AML-193 (cell line): ENCODE measurements at regions not wholly inside any gene's neighbourhood (a gene's known extent, or its start where the extent isn't known, plus 50 kb on each side); places are given as distances from the start of the nearest gene placed in this dataset.
A peak's percentile ranks its signal among the peaks of the same experiment; 100 is the strongest.

Experiments
- DNase-seq, 2 experiments: peaks; one replicate each; lab custom pipeline; 2025; lab: John Stamatoyannopoulos, UW

DNA sequence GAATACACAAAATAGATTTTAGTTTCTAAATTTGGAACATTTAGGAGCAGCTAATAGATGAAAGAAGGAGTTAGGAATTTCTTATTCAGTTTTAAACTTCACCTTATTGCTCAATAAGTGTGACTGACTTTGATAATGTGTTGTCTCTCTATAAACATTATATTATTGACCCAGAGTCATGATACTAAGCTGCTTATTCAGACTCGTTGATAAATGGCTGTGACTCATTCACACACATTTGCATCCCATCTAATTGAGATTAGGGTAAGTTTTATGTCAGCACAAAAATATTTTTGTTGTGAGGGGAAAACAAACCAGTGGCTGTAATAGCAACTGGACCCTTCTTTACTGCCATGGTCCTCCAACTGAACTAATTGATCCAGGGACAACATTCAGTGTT, 137.6 kb downstream of the GOLIM4 start:
- DNase-seq = no peak

DNA sequence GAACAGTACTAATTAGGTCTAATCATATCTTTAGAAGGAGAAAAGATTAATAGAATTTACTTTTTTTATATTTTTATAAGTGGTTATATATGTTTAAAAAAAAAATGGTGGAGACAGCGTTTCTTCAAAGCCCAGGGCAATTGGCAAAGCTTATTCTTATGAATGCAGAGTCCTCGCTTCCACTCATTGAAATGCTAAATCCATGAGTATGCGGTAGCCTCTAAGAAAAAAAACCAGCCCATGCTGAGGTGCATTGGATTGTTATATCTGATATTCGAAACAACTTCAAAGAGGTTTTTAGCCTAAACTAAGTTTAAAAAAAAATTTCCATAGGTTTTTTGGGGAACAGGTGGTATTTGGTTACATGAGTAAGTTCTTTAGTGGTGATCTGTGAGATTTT, 142.8 kb downstream of the GOLIM4 start:
- DNase-seq = no peak

DNA sequence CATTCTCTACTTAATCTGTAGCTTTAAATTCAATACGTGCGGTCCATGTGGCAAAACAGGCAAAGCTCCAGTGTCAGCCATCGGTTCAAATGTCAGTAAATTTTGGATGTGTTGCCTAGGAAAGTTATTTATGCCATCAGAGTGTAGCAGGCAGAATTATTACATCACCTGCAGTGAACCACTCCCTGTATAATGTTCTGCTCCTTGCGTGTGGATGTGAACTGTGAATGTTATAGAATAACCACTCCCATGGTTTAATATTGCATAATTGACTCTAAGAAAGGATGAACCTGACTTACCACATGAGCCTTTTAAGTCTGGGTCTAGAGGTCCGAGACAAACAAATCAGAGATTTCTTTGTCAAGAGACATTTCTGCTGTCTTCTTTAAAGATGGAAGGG, 145.5 kb downstream of the GOLIM4 start:
- no peak for DNase-seq

DNA sequence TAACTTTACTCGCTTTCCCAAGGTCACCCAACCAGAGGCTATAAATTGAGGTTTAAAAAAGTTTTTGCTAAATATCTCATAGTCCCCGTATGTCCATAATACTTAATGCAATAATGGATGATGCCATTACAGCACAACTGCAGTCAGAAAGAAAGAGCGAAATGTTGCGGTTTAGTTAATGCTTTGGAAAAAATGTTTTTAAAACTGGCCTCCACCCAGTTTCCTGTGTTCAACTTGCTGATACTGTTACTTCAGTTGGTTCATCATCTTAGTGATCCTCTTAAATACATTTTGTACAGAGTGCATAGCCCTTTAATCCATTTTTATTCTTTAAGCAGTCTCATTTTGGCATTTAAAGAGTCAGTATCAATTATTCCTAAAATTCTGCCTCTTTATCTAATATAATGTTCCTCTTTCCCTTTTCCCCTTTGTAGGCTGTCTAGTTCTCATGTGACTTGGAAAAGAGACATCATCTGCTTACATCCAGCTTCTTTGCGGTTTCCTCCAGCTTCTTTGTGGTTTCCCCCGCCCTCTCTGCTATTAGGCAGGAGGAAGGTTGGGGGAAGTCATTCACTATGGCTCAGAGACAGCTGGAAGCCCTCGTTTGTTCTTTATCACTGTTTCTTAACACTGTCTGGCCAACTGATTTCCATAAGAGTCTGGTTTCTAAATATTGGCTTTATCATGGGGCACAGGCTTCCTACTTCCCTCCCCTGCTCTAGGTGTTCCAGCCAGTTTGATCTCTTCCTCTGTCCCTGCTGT, 154.3 kb downstream of the GOLIM4 start:
- DNase-seq = peak; percentile 98 to 99

- DNase-seq = no peak
Observed at GRCh38 chr3:167940241-167940640, 155.5 kb downstream of the GOLIM4 start.

GRCh38 chr3:167938516-167938915, 157.2 kb downstream of the GOLIM4 start:
- no peak for DNase-seq

- no peak for DNase-seq
Observed at GRCh38 chr3:167936019-167936418, 159.7 kb downstream of the GOLIM4 start.

DNA sequence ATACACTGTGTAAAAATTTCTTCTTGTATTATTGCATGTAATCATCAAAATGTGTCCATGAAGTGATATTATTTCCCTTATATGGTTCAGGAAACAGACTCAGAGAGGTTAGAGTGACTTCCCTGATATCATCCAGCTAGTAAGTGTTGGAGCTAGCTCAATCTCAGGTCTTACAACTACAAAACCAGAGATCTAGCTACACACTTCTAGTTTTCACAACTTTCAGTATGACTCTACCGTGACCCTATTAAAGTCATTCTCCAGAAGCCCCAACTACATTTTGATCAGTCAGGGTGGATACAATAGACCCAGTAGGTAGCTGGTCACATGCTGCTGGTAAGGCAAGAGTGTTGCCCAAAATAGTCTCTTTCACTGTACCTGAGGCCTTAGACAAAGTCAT, 165.3 kb downstream of the GOLIM4 start:
- no peak for DNase-seq

DNA sequence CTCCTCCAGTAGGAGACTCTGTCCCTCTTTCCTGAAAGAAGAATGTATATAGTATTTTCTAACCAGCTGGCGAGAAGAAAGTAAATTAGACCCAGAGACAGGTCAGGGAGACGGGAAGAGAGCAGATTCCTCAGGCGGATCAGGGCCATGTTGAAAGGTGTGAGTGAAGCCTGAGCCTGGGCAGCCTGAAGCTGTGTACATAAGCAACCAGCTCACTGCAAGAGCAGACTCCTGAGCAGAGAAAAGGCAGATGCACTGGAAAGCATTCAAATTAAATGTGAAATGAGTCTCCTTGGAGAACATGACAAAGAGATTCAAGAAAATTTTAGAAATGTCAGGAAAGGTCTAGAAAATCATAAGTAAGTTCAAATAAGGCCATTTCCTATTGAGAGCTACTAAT, 165.8 kb downstream of the GOLIM4 start:
- DNase-seq = no peak

DNA sequence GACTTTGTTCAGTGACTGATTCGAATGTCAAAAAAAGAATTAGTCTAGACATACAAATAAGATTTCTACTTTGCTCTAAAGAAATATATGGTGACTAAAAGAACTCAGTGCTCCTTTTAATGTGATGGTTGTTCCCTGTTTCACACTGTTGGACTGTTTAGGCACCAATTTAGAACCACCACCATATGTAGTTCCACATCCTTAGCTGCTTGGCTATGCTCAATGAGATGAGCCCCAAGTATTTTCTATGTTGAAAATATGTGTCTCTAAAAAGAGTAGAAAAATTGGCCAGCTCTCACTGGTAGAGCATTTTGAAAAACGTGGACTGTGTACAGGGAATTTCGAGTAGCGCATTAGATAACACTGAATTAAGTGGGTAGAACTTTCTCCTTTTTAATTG, 167.3 kb downstream of the GOLIM4 start:
- DNase-seq = no peak

GRCh38 chr3:167920747-167921146, 175.0 kb downstream of the GOLIM4 start:
- no peak for DNase-seq

- no peak for DNase-seq
Observed at GRCh38 chr3:167919590-167919989, 176.1 kb downstream of the GOLIM4 start.

- no peak for DNase-seq
Observed at GRCh38 chr3:167918686-167919085, 177.0 kb downstream of the GOLIM4 start.

DNA sequence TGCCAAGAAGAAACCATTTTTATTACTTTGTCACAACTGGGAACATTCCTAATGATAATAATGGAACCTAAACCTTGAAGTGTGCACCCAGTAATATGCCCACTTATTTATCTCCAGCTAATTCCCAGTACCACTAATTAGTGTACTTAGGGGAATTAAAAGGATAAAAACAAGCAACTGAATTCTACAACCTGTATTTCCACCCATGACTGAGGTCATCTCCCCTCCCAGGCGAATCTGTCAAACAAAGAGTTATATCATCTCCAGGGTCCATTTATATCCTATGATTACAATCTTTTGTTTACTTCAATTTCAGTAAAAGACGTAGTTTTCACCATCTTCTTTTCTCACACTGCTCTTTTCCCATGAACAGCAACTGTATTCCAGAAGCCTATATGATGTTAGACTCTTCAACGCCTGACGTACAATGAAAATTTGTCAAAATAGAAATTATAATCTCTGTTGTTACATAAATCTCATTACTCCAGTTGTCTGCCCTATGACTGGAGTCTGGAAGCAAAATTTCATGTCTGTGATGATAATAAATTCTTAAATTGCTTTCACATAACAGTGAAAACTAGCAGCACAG, 177.6 kb downstream of the GOLIM4 start:
- no peak for DNase-seq

- DNase-seq = peak; percentile 74 to 78
Observed at GRCh38 chr3:167913219-167913835, 177.8 kb downstream of the SERPINI1 start.

DNA sequence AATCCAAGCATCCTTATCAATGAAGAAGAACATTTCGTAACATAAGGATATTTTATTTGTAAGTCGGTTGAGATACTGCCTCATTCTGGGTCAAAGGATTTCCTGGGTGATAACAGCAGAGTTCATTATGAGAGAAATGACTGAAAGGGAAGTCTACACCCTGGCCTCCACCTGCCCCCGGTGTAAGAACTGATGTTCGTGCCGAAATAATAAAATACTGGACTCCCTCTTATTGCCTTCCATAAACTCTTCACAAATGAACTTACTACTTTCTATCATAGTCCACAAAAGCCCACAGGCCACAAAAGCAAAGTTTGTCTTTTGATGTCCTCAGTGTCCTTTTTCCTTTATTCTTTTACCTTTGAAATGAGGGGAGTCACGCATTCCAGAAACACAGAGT, 174.4 kb downstream of the SERPINI1 start:
- no peak for DNase-seq

GRCh38 chr3:167909504-167909896, 174.0 kb downstream of the SERPINI1 start:
- DNase-seq = no peak

GRCh38 chr3:167908746-167909503, 173.4 kb downstream of the SERPINI1 start:
- DNase-seq = no peak

- no peak for DNase-seq
Observed at GRCh38 chr3:167908221-167908620, 172.7 kb downstream of the SERPINI1 start.

DNA sequence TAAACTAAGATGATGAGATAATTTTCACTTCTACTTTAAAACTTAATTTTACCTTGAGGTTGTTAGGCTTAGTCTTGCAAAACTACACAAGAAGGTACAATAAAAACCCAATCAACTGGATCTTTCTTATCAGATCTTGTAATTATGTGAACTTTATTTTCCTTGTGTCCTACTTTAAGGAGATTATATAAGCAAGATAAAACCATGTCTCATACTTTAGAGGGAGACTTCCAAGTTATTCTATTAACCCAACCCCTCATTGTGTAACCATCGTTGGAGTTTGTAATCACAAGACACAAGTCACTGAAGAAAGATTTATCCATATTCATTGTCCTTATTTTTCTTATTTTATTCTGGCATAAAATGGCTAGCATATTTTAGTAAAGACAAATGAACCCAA, 165.6 kb downstream of the SERPINI1 start:
- DNase-seq = no peak

DNA sequence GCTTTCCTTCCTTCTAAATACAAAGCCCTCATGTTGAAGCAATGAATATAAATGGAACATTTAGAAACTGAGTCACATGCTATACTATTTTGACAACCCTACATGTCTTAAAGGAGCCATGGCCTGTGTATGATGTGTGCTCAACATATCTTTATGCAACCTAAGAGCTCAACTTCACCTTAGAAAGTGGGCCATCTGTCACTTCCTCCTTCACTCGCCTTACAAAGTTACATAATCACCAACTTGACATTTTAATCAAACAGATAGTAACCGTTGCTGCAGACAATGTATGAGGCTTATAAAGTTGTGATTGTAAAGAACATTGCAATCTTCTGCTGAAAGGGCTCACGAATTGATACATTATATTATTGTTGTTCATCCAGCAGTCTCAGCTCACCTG, 163.6 kb downstream of the SERPINI1 start:
- peak; percentile 46 to 50 for DNase-seq

- no peak for DNase-seq
Observed at GRCh38 chr3:167898091-167898490, 162.6 kb downstream of the SERPINI1 start.

DNA sequence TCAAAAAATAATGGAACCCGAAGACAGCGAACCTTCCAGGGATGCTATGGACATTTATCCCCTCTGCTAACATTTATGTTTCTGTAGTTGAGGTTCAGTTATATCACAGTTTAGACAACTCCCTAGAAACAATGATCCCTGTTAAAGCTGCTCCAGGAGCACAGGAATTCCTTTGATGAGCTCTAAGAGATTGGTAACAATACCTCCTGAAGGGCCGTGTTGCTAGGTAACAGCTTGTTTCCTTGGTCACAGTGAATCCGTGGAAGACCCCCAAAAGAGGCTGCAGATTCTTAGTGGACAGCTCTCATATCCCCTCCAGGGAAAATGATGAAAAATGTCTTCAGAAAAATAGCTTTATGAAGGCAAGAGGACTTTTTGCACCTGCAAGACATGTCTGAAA, 160.2 kb downstream of the SERPINI1 start:
- DNase-seq = no peak
